GM18499 (cell line): ENCODE measurements at regions not wholly inside any gene's neighbourhood (a gene's known extent, or its start where the extent isn't known, plus 50 kb on each side); places are given as distances from the start of the nearest gene placed in this dataset.
"Not testable (repeated sequence)": the region's sequence is repeated elsewhere in the genome, so short reads cannot be mapped to it uniquely, and the experiment has no call there.

ENCODE experiments used
- ATAC-seq: cut with Tn5 transposase; IDR thresholded peaks from one replicate; pipeline ENCODE4 v1.9.1; 2021; ENCODE audit warnings: moderate number of reproducible peaks; ENCODE audit not compliant: insufficient read depth, unreplicated experiment

- ATAC-seq = not testable (repeated sequence)
Measured at GRCh38 chr16:31581065-31581464, 53.4 kb downstream of the AHSP start.

- ATAC-seq = not testable (repeated sequence)
Measured at GRCh38 chr16:31601737-31602384, 74.2 kb downstream of the AHSP start.

DNA sequence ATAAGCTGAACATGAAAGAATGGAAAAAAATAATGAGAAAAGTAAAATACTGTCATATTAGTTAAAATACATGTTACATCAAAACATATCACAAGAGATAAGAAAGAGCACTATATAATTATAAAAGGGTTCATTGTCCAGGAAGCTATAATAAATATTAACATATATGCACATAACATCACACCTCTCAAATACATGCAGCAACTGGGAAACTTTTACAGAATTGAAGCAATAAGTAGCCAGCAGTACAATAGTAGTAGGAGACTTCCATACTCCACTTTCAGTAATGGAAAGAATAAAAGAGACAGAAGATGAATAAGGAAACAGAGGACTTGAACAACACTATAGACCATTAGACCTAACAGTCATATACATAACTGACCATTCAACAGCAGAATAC is 90.4 kb downstream of the AHSP start:
- no peak for ATAC-seq

DNA sequence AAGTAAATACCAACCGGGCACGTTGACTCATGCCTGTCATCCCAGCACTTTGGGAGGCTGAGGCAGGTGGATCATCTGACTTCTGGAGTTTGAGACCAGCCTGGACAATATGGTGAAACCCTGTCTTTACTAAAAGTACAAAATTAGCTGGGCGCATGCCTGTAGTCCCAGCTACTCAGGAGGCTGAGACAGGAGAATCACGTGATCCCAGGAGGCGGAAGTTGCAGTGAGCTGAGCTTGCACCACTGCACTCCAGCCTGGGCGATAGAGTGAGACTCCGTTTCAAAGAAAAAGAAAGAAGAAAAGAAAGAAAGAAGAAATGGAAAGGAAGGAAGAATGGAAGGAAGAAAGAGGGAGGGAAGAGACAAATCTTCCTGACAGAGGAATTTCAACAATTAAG is 108.7 kb downstream of the AHSP start:
- ATAC-seq = no peak

DNA sequence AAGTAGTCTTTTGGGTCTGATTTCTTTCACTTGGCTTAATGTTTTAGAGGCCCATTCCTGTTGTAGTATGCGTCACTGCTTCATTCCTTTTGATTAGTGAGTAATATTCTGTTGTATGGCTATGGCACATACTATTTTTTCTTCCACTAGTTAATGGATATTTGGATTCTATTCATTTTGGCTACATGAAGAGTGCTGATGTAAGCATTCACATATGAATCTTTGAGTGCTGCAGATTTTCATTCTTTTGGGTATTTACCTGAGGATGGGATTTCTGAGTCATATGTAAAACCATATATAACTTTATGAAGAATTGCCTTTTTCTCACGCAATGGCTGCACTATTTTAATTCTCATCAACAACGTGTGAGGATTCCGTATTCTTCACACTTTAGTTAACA is 113.6 kb downstream of the AHSP start:
- ATAC-seq = no peak

- ATAC-seq = not testable (repeated sequence)
Measured at GRCh38 chr16:31655674-31656073, 128.0 kb downstream of the AHSP start.

DNA sequence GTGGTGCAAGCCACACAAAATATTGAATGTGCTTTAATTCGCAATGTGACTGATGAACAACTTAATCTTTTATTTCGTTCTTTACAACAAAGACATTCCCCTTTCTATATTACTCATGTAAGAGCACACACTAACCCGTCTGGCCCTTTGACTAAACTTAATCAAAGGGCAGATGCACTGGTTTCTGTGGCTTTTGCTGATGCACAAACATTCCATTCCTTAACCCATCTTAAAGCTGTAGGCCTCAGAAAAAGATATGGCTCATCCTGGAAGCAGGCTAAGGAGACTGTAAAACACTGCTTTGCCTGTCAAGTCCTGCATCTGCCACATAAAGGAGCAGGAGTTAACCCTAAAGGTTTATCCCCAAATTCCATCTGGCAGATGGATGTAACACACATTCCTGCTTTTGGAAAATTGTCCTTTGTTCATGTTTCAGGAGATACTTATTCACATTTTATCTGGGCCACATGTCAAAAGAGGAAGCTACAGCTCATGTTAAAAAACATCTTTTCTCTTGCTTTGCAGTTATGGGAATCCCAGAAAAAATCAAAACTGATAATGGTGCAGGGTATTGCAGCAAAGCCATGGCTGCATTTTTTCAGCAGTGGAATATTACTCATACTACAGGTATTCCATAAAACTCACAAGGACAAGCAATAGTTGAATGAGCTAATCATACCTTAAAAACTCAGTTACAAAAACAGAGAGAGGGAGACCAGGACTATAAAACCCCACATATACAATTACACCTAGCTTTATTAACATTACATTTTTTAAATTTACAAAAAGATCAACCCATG is 137.2 kb downstream of the AHSP start:
- no peak for ATAC-seq

- no peak for ATAC-seq
Measured at GRCh38 chr16:31674686-31675085, 147.0 kb downstream of the AHSP start.

DNA sequence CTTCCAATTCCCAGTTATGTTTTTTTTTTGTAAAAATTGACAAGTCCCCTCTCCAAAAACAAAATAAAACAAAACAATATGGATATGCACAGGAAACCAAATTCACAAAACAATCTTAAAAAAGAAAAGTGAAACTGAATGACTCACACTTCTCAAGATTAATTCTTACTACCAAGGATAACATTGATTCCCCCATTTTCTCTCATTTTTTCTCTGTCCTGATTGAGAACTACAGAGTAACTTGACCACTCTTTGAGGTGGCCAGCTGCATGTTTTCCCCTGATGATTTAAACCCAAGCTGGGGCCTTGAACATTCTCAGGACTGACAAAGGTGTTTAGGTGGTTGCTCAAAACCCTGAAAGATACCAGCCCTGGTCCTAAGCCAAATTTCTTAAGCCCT is 149.0 kb downstream of the AHSP start:
- ATAC-seq = no peak

DNA sequence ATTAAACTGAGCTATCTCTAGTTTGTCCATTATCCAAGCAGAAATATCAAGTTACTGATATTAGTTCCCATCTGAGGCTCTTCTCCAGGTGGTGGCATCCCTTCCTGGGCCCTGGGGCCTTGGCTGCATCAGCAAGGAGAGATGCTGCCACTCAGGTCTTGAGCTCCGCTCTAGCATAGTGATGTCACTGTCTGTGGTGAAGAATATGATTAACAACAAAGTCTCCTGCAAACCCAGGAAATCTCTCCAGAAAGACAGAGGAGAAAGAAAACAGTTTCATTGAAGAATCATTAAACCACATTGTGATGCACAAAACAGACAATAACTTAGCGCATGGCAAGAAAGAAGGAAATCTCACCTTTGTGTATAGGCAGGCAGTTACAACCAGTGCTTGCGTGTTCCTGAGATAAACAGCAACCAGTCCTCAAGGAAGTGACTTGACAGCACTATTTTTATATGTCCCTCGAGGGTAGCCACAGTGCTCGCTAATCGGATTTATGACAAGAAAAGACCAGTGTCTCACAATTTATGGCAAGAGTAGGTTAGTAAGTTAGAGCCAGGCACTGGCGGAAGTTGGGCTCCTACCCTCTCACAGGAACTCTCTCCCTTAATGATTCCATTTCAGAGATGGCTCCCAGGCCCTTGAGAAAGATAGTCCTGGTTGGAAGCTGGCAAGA is 151.1 kb downstream of the AHSP start:
- ATAC-seq = no peak

GRCh38 chr16:31689331-31689730 is 161.6 kb downstream of the AHSP start:
- not testable (repeated sequence) for ATAC-seq

GRCh38 chr16:31692338-31692737 is 164.6 kb downstream of the AHSP start:
- ATAC-seq = not testable (repeated sequence)

DNA sequence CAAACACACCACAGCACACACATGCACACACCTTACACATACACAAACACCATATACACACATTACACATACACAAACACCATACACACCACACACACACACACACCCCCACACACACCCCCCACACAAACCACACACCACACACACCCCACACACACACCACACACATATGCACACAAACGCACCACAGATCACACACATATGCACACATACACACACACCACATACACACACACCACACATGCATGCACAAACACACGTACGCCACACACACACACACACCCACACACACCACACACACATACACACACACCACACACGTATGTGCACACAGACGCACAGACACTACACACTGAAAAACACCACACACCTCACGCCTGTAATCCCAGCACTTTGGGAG is 166.0 kb downstream of the AHSP start:
- ATAC-seq = no peak

DNA sequence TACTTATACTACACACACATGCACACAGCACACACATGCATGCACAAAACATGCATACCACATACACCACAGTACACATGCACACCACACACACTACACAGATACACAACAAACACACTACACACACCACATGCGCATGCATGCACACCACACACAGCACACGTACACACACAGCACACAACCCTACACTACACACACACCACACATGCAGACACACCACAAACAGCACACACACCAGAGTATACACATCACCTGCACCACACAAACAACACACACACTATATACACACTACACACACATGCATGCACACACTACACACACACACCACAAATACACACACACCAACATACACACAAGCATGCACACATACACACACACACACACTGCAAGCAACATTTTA is 166.8 kb downstream of the AHSP start:
- no peak for ATAC-seq

GRCh38 chr16:31695667-31696066 is 168.0 kb downstream of the AHSP start:
- no peak for ATAC-seq

GRCh38 chr16:31696968-31697743 is 169.5 kb downstream of the AHSP start:
- no peak for ATAC-seq

GRCh38 chr16:31697744-31698125 is 170.0 kb downstream of the AHSP start:
- ATAC-seq = no peak

- no peak for ATAC-seq
Measured at GRCh38 chr16:31698901-31699300, 171.2 kb downstream of the AHSP start.

DNA sequence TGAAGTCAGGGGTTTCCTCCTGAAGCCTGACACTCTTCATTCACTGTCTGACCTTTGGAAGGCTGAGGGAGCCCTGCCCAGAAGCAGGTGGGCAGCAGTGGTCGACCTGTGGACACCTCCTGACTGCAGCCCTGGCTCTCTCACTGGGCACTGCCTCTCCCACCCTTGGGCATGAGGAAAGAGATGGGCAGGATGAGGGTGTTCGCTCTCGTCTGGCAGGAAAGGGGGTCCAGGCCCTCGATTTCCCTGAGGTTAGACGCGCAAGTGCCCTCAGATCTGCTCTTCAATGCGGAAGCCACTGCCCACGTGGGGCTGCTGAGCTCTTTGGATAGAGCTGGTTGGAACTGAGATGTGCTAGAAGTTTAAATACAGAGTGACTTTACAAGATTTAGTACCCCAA is 171.9 kb downstream of the AHSP start:
- no peak for ATAC-seq

DNA sequence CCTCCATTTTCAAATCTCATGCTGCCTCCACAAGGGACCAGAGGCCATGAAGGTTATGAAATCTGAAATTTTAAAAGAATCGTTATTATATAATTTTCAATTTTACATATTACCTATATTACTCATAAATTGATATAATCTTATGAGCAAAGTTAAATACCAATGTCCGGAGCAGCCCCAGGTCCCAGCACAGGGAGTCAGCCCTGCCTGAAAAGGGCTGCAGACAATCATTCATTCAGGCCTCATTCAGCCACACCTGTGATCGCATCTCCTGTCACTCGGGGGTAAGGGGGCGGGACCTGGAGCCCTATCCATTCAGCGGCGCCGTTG is 172.5 kb downstream of the AHSP start:
- ATAC-seq = no peak
